MM.1S (cell line): ENCODE measurements at regions not wholly inside any gene's neighbourhood (a gene's known extent, or its start where the extent isn't known, plus 50 kb on each side); places are given as distances from the start of the nearest gene placed in this dataset.

Source experiments
- EZH2 ChIP-seq: fragments of 300-600 bp; sonication (generic); optimal IDR thresholded peaks from 2 replicates; pipeline ENCODE3; 2017; ENCODE audit warnings: low read depth, mild to moderate bottlenecking, antibody characterized with exemption, low read length, mixed read lengths
- EZH2phosphoT487 ChIP-seq: fragments of 300-600 bp; sonication (generic); IDR thresholded peaks from 2 replicates; pipeline ENCODE4 v1.6.1; 2018; ENCODE audit warnings: antibody characterized with exemption, low read length
- TF ChIP-seq, protein P1 (sequence below): fragments of 300-600 bp; sonication (generic); IDR thresholded peaks from 2 replicates; pipeline ENCODE4 v1.5.1; 2016; ENCODE audit warnings: antibody characterized with exemption, low read length, mixed read lengths

DNA sequence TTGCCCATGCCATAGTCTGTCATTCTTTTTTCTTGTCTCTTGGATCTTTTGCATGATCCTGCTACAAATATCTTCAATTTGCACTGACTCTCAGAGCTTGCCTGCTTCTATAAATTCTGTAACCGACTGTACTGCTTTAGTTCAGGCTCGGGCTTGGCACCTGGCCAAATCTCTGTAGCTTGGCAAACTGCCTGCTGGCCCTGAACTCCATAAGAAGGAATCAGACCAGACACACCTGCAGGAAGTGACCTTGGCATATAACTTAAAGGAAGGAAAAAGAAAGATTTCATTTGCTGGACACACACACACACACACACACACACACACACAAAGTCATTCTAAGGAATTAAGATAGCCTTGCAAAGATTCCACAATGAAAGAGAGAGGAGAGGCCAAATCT lies 291.2 kb upstream of the DDX18 start:
- TF ChIP-seq, protein P1, sequence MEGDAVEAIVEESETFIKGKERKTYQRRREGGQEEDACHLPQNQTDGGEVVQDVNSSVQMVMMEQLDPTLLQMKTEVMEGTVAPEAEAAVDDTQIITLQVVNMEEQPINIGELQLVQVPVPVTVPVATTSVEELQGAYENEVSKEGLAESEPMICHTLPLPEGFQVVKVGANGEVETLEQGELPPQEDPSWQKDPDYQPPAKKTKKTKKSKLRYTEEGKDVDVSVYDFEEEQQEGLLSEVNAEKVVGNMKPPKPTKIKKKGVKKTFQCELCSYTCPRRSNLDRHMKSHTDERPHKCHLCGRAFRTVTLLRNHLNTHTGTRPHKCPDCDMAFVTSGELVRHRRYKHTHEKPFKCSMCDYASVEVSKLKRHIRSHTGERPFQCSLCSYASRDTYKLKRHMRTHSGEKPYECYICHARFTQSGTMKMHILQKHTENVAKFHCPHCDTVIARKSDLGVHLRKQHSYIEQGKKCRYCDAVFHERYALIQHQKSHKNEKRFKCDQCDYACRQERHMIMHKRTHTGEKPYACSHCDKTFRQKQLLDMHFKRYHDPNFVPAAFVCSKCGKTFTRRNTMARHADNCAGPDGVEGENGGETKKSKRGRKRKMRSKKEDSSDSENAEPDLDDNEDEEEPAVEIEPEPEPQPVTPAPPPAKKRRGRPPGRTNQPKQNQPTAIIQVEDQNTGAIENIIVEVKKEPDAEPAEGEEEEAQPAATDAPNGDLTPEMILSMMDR = no peak
- TF ChIP-seq EZH2 (no peak), EZH2phosphoT487 (no peak)
